GM21825 (cell line): ENCODE measurements at regions not wholly inside any gene's neighbourhood (a gene's known extent, or its start where the extent isn't known, plus 50 kb on each side); places are given as distances from the start of the nearest gene placed in this dataset.

Experiments
- ATAC-seq: cut with Tn5 transposase; IDR thresholded peaks from one replicate; pipeline ENCODE4 v1.9.1; 2021; ENCODE audit warnings: mild to moderate bottlenecking, moderate library complexity; ENCODE audit not compliant: unreplicated experiment

DNA sequence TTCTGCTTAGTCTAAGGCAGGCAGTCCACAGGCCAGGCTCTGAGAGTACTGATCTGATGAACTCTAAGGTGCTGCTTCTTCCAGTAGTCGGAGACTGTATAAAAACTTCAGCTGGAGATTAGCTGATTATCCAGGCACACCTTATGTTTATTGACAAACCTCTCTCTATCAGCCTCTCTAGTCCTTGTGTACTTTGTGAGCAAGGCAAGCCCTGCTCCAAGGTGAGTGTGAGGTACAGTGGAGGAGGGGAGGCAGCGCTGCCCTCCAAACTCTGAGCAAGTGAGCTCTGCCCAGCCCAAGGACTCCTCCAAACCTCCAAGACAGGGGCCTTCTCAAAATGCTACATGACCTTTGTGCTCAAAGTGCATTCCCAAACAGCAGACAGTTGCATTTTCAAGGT, 95.9 kb upstream of the CDKN3 start:
- ATAC-seq: no peak

DNA sequence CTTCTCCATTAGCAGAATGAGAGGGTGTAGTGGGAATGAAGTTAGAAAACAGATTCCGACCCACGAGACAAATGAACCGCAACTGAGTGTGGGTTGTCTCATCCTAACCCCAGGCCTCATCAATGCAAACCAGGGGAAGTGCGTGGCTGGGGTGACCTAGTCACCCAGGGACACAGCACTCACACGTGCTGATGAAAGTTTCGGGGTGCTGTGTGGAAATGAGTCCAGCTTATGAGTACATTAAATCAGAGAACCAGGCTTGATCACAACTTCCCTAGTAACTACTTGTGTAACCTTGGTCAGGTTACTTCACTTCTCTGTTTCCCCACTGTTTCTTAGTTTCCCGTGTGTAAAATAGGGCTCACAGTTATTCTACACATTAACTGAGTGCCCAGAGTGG, 95.4 kb upstream of the CDKN3 start:
- ATAC-seq: no peak

DNA sequence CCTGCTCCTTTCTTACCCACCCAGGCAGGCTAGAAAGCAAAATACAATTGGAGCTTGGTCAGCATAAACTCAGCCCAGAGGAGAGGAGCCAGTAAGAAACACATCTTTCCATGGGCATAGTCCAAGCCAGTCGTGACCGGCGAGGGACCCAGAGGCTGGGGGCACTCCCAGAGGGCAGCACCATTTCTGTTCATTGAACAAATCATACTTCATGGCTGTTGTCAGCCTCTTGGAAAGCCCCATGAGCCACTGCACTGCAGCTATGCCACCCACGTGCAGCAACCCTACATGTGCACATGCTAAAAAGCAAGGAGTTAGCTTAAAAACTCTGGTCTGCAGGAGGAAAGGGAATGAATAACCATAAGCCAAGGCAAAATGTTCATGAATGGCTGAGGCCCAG, 90.0 kb upstream of the CDKN3 start:
- no peak for ATAC-seq

DNA sequence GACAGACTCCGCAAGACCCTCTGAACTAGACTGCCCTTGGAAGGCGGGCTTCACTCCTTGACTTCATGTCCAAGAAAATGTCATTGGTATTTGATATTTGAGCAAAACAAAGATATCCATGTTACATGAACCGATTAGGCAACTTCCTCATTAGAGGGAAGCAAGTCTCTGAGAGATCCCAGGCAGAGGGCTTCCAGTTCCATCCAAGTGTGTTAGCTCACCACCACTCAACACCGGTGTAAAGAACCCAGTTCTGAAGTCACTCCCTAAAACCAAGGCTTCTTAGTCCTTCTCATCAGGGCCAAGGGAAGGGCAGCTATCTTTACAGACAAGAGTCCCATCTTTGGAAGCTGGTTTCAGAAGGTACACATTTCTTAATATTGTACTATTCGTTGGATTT, 87.2 kb upstream of the CDKN3 start:
- ATAC-seq: no peak

DNA sequence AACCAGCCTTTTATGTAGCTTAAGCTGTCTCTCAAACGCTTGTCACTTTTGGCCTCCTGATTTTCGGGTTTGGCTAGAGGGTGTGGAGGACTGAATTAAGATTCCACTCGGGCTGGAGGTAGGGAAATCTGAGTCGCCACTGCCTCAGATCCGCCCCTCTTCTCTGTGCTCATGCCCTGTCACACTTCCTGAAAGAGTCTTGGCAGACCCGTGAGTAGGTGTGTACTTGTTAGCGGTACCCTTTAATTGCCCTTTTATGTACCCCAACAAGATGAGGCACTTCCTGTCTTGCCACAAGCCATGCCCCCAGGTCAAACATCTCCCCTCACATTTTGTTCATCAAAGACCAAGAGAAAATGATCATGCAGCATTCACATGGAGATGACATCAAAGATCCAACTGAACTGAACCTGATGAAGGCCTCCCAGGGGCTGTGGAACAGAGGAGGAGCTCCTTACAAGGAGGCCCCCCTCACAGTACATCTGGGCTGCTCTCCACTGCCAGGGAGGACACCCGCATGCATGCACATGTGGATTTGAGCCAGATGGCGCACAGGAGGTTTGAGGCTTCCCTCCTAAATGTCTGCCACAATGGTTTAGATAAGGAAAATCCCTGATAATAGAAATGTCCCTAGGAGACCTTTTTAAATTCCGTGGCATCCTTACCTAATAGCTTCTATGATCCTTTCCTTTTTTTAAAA, 86.5 kb upstream of the CDKN3 start:
- no peak for ATAC-seq

DNA sequence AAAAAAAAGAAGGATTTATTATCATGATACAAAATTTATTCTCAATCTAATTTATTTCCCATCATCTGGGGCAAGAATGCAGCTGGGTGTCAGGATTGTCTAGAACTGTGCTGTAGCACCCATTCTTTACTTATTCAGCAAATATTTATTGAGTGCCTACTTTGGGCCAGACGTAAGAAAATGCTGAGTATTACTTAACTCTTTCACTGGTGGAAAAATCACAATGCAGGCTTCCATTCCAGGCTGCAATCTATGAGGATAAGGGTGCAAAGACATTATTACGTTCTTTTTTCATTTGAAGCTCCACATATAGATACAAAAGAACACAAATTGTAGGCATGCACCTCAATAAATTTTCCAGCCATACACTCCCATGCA, 86.0 kb upstream of the CDKN3 start:
- no peak for ATAC-seq

DNA sequence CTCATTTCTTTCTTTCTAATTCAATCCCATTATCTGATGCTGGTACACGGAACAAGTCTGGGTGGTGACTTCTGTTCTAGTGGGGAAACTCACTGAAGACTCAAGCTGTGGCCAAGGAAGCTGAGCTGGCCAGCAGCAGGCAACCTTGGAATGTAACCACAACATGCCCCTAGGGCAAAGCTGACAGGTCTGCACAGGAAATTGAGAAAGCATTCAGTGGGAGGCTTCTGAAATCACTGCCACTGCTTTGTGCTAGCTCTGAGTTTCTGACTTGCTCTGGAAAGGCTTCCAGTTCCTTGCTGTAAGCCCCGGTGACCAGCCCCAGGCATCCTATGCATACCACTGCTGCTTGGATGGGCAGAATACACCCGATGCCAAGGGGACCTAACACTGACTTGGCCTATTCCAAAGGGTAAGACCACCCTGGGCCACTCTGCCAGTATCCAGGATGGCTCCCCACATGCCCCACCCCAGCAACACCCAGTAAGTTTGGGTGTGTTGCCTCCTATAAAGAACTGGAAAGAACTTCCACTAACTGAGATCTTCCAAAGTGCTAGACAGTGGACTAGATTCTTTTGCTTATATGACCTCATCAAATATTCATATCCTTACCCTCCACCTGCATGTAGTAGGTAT, 84.5 kb upstream of the CDKN3 start:
- no peak for ATAC-seq

DNA sequence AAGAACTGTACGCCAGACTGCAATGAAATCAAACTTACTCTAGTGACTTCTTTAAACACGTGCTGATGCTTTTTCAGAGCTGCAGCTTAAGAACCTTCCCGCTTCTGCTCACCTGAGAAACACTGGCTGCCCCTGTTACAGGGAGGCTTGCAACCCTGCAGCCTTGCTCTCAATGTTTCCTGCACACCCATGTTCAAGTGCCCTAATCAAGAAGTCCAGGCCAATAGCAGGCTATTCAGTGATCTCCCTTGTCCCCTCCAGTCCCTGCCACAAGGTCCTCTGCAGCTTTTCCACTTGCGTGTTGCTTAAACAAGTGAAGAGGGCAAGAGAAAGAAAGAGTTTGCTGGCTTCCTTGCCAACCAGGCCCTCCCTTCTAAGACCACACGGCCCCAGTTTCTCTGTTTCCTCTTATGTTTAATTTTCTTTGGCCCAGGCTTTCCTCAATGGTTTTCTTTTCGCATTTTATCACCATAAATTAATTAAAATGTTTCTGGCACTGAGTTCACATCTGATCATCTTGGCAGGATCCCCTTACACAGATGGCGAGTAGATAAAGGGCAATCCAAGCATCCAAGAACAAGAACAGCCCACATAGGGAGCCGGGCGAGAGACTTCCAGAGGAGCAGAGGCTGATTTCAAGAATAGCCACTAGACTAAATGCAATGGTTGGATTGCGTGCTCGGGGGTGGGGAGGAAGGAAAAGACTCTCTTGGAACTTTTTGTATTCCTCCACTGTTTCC, 82.3 kb upstream of the CDKN3 start:
- ATAC-seq: no peak

DNA sequence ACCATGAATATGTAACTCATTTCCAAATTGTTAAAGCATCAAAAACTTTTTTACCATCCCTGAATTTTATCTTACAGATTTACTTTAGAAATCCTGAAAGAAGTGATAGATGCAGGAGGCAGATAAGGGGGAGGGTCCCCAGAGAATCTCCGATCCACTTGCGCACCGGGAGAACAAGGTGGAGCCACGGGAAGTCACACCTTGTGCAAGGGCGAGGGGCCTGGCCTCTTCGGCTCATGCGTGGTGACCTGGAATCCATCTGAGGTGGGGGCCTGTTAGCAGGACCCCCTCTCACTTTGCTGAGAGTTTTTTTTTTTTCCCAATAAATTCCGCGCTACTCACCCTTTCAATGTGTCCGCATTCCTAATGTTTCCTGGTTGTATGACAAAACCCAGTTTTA, 80.2 kb upstream of the CDKN3 start:
- no peak for ATAC-seq

DNA sequence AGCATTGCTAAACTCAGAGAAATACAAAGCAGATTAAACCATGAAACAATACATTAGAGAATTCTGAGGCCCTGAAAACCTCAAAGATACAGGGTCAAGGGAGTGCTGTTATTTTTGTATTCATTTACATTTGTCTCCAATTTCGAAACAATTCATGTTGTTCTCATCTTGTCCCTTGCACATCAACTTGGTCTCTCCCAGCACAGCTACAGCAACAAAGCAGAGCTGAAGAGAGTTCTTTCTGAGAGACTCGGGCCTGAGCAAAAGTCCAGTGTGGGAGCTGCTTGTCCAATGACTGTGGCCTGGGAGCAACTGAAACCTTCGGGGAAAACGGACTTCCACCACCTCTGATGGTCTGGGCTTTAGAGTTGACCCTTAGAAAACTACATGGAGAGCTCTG, 79.4 kb upstream of the CDKN3 start:
- ATAC-seq: no peak

DNA sequence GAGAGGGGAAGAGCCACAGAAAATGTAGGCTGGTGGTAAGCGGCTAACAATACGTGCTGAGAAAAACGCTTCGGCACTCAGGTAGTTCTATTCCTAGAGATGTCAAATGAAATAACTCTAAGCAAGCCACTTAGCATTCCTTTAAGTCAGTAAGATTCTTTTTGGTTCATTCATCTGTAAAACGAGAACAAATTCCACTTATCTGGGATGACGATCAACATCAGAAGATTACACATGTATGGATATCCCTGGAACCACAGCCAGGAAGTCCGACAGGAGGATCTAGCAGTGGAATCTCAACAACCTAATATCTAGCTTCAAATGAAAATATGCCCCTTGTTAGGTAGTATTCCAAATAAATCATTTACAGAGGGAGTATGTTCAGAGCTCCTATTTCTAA, 74.6 kb upstream of the CDKN3 start:
- no peak for ATAC-seq

DNA sequence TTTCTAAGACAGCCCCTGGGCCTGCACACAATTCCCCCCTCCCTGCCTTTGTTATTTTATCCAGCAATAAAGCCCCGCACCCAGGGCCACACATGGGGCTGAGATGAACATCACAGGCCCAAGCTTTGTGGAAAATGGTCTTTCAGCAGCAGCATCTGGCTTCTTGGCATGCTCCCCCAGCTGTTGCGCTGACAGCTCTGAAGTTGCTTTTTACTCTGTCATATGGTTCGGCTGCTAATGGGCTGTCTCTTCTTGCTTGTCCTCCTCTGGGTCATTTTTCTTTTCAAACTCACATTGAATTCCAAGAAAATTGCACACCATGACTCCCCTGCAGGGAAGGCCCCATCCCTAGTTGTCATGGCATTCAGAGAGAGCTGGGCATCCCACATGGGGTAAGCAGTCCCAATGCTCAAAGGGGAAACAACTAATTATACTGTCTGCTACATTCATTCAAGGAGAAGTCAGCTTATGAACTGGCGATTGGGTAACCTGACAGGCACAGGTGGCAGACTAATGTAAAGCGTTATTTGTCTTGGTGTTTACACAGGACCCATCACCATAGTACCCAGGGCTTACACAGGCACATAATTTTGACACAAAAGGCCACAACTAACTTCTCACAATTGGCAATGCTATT, 74.0 kb upstream of the CDKN3 start:
- ATAC-seq: no peak

DNA sequence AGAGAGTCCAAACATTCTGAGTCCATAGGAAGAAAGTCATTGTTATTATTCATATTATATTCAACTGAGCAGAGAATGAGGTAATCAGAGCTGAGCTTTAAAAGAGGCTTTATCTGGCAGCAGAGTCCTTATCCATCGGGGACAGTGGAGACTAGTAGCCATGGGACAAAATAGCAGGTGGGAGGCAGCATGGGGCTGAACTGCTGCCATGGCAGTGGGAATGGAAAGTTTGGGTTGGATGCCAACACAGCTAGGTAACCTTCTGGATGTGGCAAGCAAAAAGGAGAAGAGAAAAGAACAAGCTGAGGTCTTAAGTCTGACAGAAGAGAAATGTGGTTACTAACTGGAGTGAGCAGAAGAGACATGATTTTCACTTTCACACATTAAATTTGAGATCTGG, 71.0 kb upstream of the CDKN3 start:
- ATAC-seq: no peak

DNA sequence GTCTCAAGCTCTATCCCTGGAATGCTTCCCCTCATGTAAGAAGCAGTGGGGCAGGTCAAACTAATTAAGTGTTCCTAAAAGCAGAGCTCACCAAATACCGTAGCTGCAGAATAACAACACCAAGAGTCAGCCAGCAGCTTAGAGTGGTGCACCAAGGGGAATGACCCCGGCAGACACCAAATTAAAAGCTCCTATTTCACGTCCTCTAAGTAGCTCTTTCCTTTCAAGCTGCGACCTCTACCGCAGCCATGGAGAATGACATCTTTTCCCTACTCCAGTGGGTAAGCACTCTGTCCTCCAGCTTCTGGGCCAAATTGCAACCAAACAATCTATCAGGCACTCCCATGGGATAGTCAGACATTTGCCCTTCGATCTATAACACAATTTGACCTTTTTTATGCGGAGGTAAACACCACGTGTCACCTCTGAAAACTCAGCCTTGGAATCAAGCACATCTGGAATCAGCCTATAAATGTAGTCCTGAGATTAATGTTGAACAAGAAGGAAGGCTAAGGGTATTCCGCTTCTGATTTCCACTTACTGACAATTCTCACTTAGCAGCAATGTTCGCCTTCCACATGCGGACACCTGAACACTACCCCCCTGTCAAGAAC, 67.6 kb upstream of the CDKN3 start:
- no peak for ATAC-seq

DNA sequence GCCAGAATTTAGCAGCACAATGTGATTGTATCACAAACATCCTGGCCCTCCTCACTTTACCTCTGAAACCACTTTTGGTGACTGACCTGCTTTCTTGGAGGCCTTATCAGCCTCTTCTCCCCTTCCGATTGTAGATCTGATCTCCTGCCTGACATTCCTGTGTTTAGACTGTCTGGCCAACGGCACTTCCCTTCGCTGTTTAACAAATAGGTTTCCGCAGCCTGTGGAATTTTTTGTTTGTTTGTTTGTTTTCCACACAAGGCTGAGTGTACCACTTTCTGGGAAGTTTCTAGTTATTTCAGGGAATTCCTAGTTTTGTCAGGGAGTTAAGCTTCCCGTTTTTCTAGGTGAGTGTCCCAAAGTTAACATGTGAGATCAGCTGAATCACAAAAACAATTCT, 65.9 kb upstream of the CDKN3 start:
- ATAC-seq: no peak

DNA sequence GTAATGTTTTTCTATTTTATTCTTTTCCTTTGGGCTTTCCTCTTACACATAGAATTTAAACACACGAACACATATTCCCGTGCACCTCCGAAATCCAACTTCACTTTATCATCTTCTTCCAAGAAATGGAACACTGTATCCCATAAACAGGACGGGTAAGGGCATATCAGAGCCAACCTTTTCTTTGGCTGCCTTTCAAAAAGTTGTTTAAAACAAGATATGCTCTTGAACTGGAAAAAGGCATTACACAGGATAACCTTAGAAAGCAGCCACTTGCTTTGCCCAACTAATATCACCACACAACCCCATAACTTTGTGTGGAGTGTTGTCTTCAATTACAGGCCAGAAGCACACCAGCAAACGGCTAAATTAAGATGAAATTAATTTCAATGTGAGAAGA, 65.3 kb upstream of the CDKN3 start:
- ATAC-seq: no peak

DNA sequence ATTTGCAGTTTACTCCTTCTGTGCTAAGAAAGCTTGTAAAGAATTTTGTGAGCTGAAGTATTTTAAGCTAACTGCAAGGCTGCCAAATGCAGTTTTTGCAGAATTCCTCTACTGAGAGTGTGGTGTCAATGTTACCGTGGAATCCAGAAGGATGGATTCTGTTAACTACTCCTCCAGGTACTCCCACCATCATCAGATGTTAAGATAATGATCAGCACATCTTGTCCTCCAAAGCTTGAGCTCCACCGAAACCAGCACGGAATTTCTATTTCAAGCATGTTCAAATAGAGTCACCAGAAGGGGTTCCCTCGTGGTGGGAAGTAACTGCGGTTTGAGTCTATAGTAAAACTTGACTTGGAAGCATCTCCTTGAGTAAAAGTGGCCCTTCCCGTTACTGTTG, 64.3 kb upstream of the CDKN3 start:
- no peak for ATAC-seq

DNA sequence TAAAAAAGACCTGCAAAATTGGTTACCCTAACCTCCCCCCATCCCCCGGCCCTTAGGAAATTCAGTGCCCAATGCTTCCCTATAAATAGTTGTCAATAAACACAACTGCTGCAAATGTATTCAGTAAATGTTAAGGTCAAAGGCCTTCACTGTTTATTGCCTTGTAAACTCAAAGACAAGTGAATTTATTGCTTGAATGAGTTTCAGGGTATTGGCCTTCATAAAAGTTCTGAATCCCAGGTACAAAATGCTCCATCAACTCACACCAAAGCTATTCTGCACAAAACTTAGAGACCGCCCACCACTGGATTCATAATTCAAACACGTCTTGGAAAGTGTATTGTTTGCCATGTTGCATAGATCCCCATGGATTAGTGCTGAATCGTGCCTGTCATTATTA, 63.3 kb upstream of the CDKN3 start:
- no peak for ATAC-seq

DNA sequence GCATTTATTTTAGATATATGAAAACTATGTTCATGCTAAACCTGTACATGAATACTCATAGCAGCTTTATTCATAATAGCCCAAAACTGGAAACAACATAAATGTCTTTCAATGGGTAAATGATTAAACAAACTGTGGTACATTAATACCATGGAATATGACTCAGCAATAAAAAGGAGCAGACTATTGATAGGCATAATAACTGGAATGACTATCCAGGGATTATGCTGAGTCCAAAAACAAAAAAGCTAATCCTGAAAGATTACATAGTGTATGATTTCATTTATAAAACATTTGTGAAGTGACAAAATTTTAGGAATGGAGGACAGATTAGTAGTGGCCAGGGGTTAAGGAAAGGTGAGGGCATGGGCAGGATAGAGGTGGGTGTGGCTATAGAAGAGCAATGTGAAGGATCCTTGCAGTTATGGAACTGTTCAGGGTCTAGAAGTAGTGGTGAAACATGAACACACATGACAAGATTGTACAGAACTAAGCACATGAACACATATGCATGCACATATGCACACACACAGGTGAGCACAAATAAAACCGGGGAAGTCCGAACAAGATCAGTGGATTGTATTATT, 61.1 kb upstream of the CDKN3 start:
- ATAC-seq: no peak

DNA sequence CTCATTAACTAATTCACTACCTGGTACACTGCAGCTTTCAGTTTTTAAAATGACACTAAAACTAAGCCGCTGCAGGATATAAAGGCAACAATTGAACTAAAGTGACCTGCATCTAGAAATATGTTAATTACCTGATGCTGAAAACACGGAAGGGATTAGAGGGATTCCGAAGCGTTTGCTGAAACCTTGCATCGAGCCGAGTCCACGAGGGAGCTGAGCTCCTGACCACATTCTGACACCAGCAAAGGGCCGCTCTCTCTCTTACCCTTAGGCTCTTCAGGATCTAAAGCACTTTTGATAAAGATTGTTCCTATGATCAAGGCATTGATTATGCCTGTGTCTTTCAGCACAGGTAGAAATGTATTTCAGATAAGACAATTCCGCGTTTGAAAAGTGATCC, 59.5 kb upstream of the CDKN3 start:
- no peak for ATAC-seq

DNA sequence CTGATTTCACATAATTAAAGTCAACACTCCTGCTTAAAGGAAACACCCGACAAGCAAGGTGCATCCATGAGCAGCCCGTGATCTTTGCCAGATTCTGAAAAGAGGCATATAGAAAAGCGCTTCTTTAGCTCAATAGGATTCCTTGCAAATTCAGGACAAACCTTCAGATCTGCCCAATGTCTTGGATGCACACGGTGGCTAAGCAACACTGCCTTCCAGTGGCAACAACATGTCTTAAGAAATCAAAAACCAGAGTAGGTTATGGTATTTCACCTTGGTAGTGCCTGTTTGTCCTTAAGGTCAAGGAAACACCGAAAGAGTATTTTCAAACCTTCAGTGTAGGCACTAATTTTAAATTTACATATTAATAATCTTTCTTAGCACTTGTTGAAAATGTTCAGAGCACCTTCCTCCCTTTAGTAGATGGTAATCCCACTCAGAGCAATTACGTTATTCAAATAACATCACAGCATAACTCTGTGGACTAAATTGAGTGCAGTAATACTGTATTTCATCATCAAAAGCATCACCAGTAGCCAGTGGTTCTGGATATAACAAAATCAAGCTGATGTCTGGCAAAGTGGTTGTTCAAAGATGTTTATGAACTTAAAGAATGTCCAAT, 58.0 kb upstream of the CDKN3 start:
- ATAC-seq: no peak
